ENCODE measurements at regions not wholly inside any gene's neighbourhood (a gene's known extent, or its start where the extent isn't known, plus 50 kb on each side); places are given as distances from the start of the nearest gene placed in this dataset.
"Not testable (repeated sequence)": the region's sequence is repeated elsewhere in the genome, so short reads cannot be mapped to it uniquely, and the experiment has no call there.

DNA sequence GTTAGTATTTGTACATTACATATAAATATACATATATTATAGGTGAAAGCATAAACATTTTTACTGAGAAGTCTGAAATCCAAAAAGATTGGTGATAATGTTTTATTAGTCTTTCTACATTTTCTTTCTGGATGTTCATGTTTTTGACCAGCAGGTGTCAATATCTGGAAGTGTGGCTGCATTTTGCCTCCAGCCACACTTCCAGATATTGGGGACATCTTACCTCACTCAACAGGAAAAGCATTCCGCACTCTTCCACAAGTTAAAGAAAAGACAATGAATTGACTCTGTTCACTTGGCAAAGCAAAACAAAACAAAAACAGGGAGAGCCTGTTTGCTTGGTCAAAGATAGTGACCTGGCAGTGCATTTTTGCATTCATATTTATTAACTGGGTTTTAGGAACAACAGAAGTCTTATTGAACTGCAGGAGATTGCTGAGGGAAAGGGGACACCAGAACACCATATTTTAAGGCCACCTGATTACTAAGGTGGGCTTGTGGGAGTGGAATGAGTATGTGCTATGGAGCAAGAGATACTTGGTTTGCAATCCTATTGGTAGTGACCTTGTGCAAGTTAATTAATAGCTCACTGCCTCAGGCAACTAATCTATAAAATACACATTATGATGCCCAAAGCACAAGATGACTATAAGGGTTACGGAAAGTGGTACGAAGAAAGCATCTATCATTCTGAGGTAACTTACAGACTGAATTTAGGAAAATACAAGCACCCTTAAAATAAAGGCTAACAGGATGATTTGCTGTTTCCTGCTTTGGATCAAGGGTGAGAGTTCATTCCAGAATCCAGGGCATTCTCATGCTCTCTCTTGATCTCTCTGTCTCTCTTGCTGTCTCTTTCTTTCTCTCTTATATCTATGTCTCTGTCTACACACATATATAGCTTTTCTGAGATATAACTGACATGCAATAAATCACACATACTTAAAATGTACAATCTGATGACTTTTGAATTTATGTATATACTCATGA lies 389.9 kb upstream of the EMCN start:
- H3K27ac ChIP-seq (ENCODE audit: low read depth, low read length) = no peak overlapping the region
- peaks cover 5% of the 10 kb centered on the region; the same call in 1 of the 2 replicates for H3K9me3 ChIP-seq (ENCODE audit: control insufficient read depth, insufficient read depth, low read depth, low read length)
- H3K27me3 ChIP-seq (ENCODE audit: control insufficient read depth, insufficient read depth, low read length) = no peaks in the 10 kb centered on the region
- H3K9ac ChIP-seq (ENCODE audit: low read length) = no peak overlapping the region
- 0 out of 2 replicates have a peak, but pooled peaks cover under 1% of the 10 kb centered on the region for H3K4me1 ChIP-seq (ENCODE audit: control insufficient read depth, insufficient read depth, low read length)
- no peaks in the 10 kb centered on the region for H3K36me3 ChIP-seq (ENCODE audit: control insufficient read depth, insufficient read depth, low read length)
- H3K4me3 ChIP-seq (ENCODE audit: low read depth, low read length) = no peak overlapping the region

DNA sequence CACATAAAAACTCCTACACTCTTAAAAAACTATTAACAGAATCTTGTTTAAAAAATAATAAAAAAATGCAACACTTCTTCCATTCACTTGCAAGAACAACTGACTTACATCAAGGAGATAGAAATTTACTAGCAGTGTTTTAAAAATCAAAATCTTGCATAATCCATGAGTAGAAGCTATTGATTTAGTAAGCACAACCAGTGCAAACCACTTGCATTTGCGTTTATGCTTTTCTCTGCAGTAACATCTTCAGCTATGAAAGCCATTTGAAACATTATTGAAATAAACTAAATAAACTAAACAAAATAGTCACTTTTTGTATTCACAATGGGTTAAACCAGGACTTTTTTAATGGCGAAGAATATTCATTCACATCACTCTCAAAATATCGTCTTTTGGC lies 389.2 kb upstream of the EMCN start:
- Histone ChIP-seq H3K4me1 (ENCODE audit: control insufficient read depth, insufficient read depth, low read length) (no peaks in the 10 kb centered on the region), H3K36me3 (ENCODE audit: control insufficient read depth, insufficient read depth, low read length) (no peaks in the 10 kb centered on the region), H3K9me3 (ENCODE audit: control insufficient read depth, insufficient read depth, low read depth, low read length) (peaks cover 5% of the 10 kb centered on the region; the same call in 1 of the 2 replicates), H3K4me3 (ENCODE audit: low read depth, low read length) (no peak overlapping the region), H3K9ac (ENCODE audit: low read length) (no peak overlapping the region), H3K27ac (ENCODE audit: low read depth, low read length) (no peak overlapping the region), H3K27me3 (ENCODE audit: control insufficient read depth, insufficient read depth, low read length) (no peaks in the 10 kb centered on the region)

DNA sequence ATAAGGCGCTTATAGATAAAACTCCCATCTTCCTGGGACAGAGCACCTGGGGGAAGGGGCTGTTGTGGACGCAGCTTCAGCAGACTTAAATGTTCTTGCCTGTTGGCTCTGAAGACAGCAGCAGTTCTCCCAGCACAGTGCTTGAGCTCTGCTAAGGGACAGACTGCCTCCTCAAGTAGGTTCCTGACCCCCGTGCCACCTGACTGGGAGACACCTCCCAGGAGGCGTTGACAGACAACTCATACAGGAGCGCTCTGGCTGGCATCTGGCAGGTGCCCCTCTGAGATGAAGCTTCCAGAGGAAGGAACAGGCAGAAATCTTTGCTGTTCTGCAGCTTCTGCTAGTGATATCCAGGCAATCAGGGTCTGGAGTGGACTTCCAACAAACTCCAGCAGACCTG lies 383.1 kb upstream of the EMCN start:
- H3K27me3 ChIP-seq (ENCODE audit: control insufficient read depth, insufficient read depth, low read length); H3K9ac ChIP-seq (ENCODE audit: low read length); H3K9me3 ChIP-seq (ENCODE audit: control insufficient read depth, insufficient read depth, low read depth, low read length); H3K27ac ChIP-seq (ENCODE audit: low read depth, low read length); H3K4me1 ChIP-seq (ENCODE audit: control insufficient read depth, insufficient read depth, low read length); H3K4me3 ChIP-seq (ENCODE audit: low read depth, low read length); H3K36me3 ChIP-seq (ENCODE audit: control insufficient read depth, insufficient read depth, low read length): not testable (repeated sequence)

DNA sequence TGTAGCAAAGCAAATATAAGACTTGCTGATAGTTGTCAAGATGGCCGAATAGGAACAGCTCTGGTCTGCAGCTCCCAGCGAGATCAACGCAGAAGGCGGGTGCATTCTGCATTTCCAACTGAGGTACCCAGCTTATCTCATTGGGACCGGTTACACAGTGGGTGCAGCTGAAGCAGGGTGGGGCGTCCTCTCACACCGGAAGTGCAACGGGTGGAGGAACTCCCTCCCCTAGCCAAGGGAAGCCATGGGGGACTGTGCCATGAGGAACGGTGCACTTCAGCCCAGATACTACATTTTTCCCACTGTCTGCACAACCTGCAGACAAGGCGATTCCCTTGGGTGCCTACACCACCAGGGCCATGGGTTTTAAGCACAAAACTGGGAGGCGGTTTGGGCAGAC lies 382.3 kb upstream of the EMCN start:
- no peaks in the 10 kb centered on the region for H3K4me1 ChIP-seq (ENCODE audit: control insufficient read depth, insufficient read depth, low read length)
- H3K27ac ChIP-seq (ENCODE audit: low read depth, low read length) = no peak overlapping the region
- H3K9me3 ChIP-seq (ENCODE audit: control insufficient read depth, insufficient read depth, low read depth, low read length) = no peaks in the 10 kb centered on the region
- H3K36me3 ChIP-seq (ENCODE audit: control insufficient read depth, insufficient read depth, low read length) = no peaks in the 10 kb centered on the region
- H3K27me3 ChIP-seq (ENCODE audit: control insufficient read depth, insufficient read depth, low read length) = no peaks in the 10 kb centered on the region
- H3K4me3 ChIP-seq (ENCODE audit: low read depth, low read length) = no peak overlapping the region
- no peak overlapping the region for H3K9ac ChIP-seq (ENCODE audit: low read length)

DNA sequence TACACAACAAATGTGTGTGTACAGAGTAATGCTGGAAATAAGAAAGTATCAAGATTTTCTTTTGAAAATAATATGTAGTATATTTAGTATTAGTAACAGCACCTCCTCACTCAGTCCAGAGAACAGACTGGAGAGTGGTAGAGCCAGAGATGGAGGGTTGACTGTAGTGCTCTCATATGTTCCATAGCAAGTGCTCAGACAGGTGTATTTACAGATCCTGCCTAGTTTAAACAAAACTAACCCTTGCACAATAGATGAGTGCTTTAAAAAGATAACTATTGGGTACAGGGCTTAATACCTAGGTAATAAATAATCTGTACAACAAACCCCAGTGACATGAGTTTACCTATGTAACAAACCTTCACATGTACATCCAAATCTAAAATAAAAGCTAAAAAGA lies 381.0 kb upstream of the EMCN start:
- H3K36me3 ChIP-seq (ENCODE audit: control insufficient read depth, insufficient read depth, low read length) = no peaks in the 10 kb centered on the region
- no peak overlapping the region for H3K4me3 ChIP-seq (ENCODE audit: low read depth, low read length)
- H3K9ac ChIP-seq (ENCODE audit: low read length) = no peak overlapping the region
- no peaks in the 10 kb centered on the region for H3K4me1 ChIP-seq (ENCODE audit: control insufficient read depth, insufficient read depth, low read length)
- H3K27ac ChIP-seq (ENCODE audit: low read depth, low read length) = no peak overlapping the region
- no peaks in the 10 kb centered on the region for H3K9me3 ChIP-seq (ENCODE audit: control insufficient read depth, insufficient read depth, low read depth, low read length)
- H3K27me3 ChIP-seq (ENCODE audit: control insufficient read depth, insufficient read depth, low read length) = no peaks in the 10 kb centered on the region

DNA sequence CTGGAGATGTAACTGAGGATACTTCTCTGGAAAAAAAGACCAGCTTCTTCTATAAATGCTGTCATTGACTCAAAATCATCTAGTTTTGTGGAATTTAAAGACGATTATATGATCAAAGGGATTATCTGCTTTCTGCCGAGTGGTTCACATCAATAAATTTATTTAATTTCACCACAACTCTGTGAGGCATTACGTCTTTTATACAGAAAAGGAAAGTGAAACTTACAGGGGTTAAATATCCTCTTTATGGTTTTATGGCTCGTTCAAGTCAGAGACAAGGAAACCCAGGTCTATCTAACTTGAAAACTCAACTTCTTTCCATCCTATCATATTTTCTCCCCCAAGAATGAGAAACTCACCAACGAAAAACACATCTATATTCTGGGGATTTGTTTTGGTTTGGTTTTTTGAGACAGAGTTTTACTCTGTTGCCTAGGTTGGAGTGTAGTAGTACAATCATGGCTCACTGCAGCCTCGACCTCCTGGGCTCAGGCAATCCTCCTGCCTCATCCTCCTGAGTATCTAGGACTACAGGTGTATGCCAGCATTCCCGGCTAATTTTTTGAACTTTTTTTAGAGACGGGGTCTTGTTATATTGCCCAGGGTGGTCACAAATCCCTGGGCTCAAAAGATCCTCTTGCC lies 377.9 kb upstream of the EMCN start:
- H3K4me1 ChIP-seq (ENCODE audit: control insufficient read depth, insufficient read depth, low read length) = no peaks in the 10 kb centered on the region
- no peak overlapping the region for H3K27ac ChIP-seq (ENCODE audit: low read depth, low read length)
- H3K27me3 ChIP-seq (ENCODE audit: control insufficient read depth, insufficient read depth, low read length) = no peaks in the 10 kb centered on the region
- no peaks in the 10 kb centered on the region for H3K36me3 ChIP-seq (ENCODE audit: control insufficient read depth, insufficient read depth, low read length)
- no peak overlapping the region for H3K9ac ChIP-seq (ENCODE audit: low read length)
- H3K9me3 ChIP-seq (ENCODE audit: control insufficient read depth, insufficient read depth, low read depth, low read length) = 0 out of 2 replicates have a peak, but pooled peaks cover 2% of the 10 kb centered on the region
- no peak overlapping the region for H3K4me3 ChIP-seq (ENCODE audit: low read depth, low read length)

DNA sequence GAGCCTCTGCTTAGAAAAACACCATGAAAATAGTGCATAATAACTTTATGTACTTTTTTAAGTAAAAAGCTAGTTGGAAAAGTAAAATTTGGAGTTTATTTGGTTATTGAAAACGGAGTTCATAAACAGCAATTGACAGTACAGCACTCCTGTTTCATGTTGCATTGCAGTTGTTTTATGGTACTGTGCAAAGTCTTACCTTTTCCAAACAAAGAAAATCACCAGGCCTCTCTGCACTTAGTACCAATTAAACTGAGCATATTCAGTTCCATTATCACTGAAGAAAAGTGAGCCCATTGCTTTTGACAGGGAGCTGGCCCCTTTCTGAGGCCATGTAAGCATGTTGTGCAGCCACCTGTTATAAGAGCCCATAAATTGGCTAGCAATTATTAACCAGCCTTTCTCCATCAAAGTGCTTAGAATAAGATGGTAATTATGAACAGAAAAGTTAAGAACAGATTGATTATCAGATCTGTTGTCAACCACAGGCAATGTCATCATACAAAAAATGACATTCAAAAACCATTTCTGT lies 376.6 kb upstream of the EMCN start:
- Histone ChIP-seq H3K9ac (ENCODE audit: low read length) (no peak overlapping the region), H3K9me3 (ENCODE audit: control insufficient read depth, insufficient read depth, low read depth, low read length) (0 out of 2 replicates have a peak, but pooled peaks cover 7% of the 10 kb centered on the region), H3K4me1 (ENCODE audit: control insufficient read depth, insufficient read depth, low read length) (no peaks in the 10 kb centered on the region), H3K36me3 (ENCODE audit: control insufficient read depth, insufficient read depth, low read length) (no peaks in the 10 kb centered on the region), H3K4me3 (ENCODE audit: low read depth, low read length) (no peak overlapping the region), H3K27ac (ENCODE audit: low read depth, low read length) (no peak overlapping the region), H3K27me3 (ENCODE audit: control insufficient read depth, insufficient read depth, low read length) (no peaks in the 10 kb centered on the region)

DNA sequence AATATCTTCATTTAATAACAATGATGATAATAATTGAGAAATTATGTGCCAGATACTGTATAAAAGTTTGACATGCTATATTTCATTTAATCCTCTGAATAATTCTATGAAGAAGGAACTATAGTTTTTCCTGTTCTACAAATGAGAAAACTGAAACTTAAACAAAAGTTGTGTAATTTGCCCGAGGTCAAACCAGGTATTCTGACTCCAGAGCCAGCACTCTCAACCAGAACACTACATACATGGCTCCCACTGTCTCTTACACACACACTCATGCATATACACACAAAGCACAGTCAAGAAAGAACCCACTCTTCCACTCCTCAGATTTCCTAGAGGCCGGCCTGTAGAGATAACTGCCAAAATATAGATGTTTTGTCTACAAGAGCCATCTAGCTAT lies 374.0 kb upstream of the EMCN start:
- H3K9ac ChIP-seq (ENCODE audit: low read length) = no peak overlapping the region
- H3K4me3 ChIP-seq (ENCODE audit: low read depth, low read length) = no peak overlapping the region

DNA sequence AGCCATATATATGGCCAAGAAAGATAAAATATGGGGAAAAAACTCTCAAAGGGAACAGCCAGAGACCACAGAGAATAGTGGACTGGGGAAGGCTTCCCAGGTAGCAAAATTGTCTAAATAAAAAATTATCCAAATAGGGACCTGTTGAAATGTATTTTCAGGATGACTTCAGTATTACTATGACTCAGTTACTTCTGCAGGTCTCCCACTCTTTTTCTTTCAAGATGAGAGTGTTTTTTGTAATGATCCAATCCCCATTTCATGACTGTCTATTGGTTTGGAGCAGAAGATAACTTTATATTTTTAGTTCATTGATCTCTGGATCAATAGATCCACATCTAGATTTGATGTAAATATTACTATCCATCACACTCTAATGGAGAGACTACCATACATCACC lies 372.1 kb upstream of the EMCN start:
- Histone ChIP-seq H3K27me3 (ENCODE audit: control insufficient read depth, insufficient read depth, low read length) (no peaks in the 10 kb centered on the region), H3K27ac (ENCODE audit: low read depth, low read length) (no peak overlapping the region), H3K4me3 (ENCODE audit: low read depth, low read length) (no peak overlapping the region), H3K36me3 (ENCODE audit: control insufficient read depth, insufficient read depth, low read length) (no peaks in the 10 kb centered on the region), H3K9ac (ENCODE audit: low read length) (no peak overlapping the region), H3K4me1 (ENCODE audit: control insufficient read depth, insufficient read depth, low read length) (no peaks in the 10 kb centered on the region), H3K9me3 (ENCODE audit: control insufficient read depth, insufficient read depth, low read depth, low read length) (0 out of 2 replicates have a peak, but pooled peaks cover 7% of the 10 kb centered on the region)

More for the DNA sequence above, 374.0 kb upstream of the EMCN start:
- Histone ChIP-seq H3K4me1 (ENCODE audit: control insufficient read depth, insufficient read depth, low read length) (no peaks in the 10 kb centered on the region), H3K27ac (ENCODE audit: low read depth, low read length) (no peak overlapping the region), H3K9me3 (ENCODE audit: control insufficient read depth, insufficient read depth, low read depth, low read length) (0 out of 2 replicates have a peak, but pooled peaks cover 7% of the 10 kb centered on the region), H3K27me3 (ENCODE audit: control insufficient read depth, insufficient read depth, low read length) (no peaks in the 10 kb centered on the region), H3K36me3 (ENCODE audit: control insufficient read depth, insufficient read depth, low read length) (no peaks in the 10 kb centered on the region)

DNA sequence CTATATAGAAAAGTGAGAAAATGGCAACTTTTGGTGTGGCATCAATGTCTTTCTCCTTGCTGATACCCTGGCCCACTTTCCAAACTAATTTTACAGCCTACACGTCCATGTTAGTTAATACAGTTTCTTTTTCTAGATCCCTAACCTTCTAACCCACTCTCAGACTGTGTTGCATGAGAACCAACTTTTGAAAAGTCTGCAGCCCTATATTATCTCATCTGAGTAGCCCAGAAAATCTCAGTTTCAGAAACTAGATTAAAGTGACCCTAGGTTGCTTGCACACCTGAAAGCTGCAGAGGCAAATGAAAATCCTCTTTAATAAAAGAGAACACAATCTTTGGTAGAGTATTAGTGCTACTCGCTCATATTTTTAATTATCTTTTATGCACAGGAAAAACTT lies 371.6 kb upstream of the EMCN start:
- no peak overlapping the region for H3K27ac ChIP-seq (ENCODE audit: low read depth, low read length)
- H3K4me3 ChIP-seq (ENCODE audit: low read depth, low read length) = no peak overlapping the region
- H3K9ac ChIP-seq (ENCODE audit: low read length) = no peak overlapping the region

DNA sequence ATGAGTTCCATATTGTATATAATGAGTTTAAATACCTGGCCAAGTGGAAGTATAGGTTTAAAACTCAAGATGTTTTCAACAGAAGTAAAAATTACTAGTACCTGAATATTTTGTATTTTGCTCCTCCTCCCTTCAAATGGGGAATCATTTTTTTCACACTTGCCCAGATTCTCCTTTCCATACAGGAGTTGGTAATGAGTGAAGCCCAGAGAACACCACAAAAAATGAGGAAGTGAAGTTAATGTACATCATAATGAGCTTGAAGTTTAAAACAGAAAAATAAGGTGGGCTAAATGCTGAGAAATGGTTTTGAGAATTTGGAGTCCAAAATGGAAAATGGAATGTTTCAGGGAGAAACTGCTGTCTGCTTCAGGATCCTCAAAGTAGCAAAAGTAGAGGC lies 364.8 kb upstream of the EMCN start:
- Histone ChIP-seq H3K9ac (ENCODE audit: low read length) (no peak overlapping the region), H3K9me3 (ENCODE audit: control insufficient read depth, insufficient read depth, low read depth, low read length) (no peaks in the 10 kb centered on the region), H3K27me3 (ENCODE audit: control insufficient read depth, insufficient read depth, low read length) (no peaks in the 10 kb centered on the region), H3K36me3 (ENCODE audit: control insufficient read depth, insufficient read depth, low read length) (no peaks in the 10 kb centered on the region), H3K4me3 (ENCODE audit: low read depth, low read length) (no peak overlapping the region), H3K27ac (ENCODE audit: low read depth, low read length) (no peak overlapping the region), H3K4me1 (ENCODE audit: control insufficient read depth, insufficient read depth, low read length) (0 out of 2 replicates have a peak, but pooled peaks cover 3% of the 10 kb centered on the region)

More for the DNA sequence above, 371.6 kb upstream of the EMCN start:
- no peaks in the 10 kb centered on the region for H3K36me3 ChIP-seq (ENCODE audit: control insufficient read depth, insufficient read depth, low read length)
- H3K27me3 ChIP-seq (ENCODE audit: control insufficient read depth, insufficient read depth, low read length) = no peaks in the 10 kb centered on the region
- no peaks in the 10 kb centered on the region for H3K4me1 ChIP-seq (ENCODE audit: control insufficient read depth, insufficient read depth, low read length)
- 0 out of 2 replicates have a peak, but pooled peaks cover 7% of the 10 kb centered on the region for H3K9me3 ChIP-seq (ENCODE audit: control insufficient read depth, insufficient read depth, low read depth, low read length)
